ENCODE measurements at regions not wholly inside any gene's neighbourhood (a gene's known extent, or its start where the extent isn't known, plus 50 kb on each side); places are given as distances from the start of the nearest gene placed in this dataset.

DNA sequence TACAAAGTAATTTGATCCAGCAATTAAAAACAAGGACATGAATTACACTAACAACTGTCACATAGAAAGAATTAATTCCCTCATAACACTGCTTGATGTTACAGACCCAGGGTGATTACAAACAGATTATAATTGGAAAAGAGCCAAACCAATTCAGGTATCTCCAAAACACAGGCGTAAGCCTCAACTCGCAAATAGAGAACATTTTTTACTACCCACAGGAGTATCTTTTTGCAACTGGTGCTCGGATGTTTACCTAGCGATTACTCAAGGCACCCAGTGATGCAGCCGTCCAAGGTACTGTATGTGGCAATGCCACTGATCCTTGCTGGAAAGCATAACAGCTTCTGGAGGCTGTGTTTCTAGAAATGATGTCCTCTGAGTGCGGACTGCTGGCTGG lies 386.1 kb upstream of the KIF2A start:
- DNase-seq: no peak

DNA sequence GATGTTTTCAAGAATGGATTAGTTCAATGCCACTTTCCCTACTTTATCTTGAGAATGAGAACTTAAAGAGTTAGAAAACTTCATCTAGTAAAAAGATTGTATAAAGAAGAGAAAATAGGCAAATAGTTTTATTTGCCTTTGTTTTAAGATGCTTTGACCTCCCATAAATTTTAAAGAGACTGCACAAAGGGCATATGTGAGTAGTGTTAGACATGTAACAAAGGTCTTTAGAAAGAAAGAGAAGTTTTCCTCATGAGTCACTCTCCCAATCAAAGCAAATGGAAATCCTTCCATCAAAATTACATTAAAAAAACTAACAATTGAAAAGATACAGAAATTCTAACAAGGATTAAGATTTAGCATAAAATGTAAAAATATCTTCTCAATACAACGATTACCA lies 381.8 kb upstream of the KIF2A start:
- no peak for DNase-seq

DNA sequence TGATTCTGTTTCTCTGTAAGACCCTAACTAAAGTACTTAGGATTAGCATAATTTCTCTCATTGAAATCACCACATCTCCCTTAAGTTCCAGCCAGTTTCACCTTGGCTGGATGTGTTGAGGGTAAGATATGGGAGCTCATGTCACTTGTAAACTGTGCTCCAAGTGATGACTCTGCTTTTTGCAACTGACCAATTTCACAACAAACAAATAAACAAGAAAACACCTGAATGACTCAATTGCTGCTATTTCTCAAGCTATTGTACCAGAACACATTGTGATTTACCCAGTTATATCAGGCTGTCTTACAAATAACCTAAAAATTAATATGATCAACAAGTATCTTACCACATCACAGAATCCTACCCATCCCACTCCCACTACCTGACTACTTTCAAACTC lies 379.1 kb upstream of the KIF2A start:
- DNase-seq: no peak

DNA sequence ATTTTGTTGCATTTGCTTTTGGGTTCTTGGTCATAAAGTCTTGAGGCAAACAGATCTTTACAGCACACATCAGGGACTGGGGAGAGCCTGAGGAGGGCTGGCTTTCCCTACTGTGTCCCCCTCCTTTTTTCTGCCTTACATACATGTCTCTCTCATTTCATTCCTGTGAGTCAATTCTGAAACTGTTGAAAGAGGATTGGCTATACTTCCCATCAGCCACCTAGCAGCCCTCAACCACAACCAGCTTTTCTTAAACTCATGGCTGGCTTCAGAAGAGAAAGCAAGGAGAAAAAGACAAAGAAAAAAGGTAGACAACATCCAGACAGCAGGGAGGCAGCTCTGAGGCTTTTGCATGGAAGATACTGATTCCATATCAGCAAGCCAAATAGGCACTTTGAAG lies 374.8 kb upstream of the KIF2A start:
- DNase-seq: no peak

DNA sequence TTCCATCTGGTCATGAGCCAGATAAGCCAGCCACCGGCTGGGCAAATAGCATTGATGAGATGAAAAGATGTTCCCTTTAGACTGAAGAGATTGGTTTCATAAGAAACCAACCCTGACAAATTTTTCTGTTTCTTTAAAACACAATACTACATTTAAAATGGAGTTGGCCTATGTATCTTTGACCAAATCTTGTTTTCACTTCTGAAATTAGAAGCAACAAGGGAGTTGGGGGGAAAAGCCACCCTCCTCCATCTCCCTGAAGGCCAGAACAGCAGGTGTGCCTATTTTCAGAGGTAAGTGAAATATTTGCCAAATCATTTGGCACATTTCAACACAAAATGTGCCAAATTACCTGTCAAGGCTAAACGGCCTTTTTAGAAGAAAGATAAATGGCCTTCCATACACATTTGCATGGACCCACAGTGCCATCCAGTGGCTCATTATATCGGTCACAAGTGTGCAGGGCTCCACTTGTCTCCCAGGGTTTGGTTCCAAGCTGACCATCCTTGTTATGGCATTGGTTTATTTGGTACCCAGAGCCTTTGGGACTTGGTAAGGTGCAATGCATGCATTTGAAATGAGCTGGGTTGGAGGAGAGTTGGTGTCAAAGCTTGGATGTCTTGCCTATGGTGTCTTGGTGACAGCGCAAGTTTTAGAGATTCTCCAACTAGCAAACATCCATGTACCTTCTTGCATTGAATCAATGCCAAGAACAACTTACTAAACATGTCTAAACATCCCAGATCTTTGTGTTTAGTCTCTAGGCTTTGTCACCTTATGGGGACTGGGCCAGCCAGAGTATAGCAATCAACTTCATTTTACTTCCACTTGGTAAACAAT lies 372.0 kb upstream of the KIF2A start:
- DNase-seq: no peak

DNA sequence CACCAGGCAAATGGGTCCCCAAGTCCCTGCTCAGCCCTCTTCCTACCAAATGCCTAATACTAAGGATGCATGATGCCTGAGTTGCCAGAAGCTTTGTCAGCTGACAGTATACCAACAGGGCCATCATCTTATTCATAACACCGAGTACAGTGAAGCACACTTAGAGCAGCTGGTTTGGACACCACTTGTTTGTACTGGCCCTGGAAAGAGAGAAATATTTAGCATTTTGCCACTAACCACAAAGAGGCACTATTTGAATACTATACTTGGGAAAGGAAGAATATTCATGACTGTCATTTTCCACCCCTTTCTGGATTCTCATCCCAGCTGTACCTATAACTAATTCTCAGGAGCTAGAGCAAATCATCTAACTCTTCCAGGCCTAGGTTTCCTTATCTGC lies 364.4 kb upstream of the KIF2A start:
- DNase-seq: no peak

DNA sequence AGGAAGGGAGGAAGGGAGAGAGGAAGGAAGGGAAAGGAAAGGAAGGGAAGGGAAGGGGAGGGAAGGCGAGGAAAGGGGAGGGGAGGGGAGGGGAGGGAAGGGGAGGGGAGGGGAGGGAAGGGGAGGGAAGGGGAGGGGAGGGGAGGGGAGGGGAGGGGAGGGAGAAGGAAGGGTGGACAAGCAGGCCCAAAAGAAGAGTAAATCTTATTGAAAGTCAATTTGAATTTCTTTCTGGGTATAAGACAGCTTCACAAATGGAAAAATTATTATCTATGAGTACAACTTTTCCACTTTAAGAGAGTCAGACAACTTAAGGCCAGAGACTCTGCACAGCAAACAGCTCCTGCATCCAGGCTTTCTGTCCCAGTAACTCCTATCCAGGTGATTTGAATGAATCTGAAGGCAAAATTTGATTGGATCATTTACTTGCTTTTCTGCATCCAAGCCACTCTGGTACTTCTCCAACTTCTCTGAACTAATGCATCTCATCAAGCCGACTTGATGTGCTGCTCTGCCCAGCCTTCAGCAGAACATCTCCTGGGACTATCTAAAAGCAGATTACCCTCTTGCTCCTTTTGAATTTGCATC lies 363.4 kb upstream of the KIF2A start:
- DNase-seq: no peak

DNA sequence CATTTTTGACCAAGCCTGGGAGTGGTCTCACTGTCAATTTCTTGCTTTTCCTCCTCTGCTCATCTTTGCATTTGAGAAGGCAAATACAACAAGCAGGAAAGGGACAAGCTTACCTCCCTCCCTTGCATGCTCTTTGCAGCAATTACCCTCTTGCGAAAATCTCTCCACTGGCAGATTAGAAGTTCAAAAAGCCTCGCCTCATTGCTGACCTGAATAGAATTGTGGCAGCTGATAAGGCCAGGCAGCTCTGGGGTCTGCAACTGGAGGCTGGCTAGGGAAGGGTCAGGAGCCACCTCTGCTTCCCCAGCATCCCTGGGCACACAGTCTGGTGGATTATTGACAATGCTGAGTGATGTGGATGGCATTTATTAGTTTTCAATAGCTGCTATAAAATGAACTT lies 362.3 kb upstream of the KIF2A start:
- DNase-seq: no peak

DNA sequence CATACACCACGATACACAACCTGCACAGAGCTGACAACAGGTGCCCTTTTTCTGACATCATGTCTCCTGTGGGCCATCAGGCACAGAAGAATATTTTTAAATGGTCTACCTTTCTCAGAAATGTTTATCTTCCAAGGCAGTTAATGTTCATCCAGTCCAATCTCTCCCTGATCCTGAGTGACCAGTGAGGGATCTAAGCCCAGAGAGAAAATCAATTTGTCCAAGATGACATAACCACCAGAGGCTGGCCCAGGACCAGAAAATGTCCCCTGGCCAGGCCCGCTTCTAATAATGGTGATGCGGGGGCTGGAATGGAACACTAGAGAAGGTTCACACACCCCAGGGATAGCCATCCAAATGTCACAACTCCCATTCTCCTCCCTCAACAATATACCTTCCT lies 357.9 kb upstream of the KIF2A start:
- DNase-seq: no peak

DNA sequence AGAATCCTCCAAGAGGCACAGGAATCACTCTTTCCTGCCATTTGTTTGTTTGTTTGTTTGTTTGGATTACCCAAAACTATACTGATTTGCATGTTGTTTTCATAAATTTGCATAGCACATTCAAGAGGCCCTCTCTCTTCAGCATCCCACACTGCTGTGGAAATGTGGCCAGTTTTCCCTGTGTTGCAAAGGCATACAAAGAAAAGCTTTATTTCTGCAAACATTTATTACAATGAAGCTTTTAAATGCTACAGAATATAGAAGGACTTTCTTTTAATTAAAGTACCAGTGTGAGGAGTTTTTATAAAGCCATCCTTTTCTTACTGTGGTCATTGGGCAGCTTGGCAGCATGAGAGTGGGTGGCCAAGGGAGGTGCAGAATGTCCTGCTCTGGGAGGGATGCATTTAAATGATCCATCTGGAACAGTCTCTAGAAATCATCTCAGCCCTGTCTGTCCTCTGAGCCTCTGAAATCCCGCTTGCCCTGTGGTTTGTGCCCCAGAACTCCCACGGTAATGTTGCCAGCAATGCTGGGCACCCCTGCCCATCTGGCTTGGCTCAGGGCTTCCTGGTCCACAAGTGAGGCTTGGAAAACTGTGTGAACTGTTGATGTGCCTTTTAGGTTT lies 356.8 kb upstream of the KIF2A start:
- DNase-seq: no peak

DNA sequence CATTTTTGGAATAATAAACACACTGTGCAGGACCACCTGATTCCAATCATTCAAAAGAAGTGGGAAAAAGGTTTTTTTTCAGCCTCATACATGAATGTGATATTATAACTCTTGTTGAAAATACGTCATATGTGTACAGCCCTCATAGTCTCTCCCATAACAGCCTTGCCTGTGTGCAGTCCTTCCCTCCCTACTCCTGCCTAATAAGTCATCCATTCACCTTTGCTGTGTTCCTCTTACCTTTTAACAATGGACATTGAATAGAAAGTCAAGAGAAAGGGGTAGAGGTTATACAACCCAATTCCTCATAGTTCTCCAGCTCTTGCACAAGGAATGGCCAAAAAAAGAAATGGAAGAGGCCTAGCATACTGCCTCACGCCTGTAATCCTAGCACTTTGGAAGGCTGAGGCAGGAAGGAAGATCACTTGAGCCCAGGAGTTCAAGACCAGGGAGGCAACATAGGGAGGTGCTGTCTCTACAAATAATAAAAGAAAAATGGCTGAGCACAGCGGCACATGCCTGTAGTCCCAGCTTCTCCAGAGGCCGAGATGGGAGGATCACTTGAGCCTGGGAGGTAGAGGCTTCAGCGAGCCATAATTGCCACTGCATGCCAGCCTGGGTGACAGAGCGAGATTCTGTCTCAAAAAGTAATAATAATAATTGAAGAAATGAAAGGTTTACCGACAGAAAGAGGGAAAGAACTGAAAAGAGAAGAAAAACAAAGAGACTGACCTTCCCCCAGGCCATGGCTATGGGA lies 356.1 kb upstream of the KIF2A start:
- no peak for DNase-seq

DNA sequence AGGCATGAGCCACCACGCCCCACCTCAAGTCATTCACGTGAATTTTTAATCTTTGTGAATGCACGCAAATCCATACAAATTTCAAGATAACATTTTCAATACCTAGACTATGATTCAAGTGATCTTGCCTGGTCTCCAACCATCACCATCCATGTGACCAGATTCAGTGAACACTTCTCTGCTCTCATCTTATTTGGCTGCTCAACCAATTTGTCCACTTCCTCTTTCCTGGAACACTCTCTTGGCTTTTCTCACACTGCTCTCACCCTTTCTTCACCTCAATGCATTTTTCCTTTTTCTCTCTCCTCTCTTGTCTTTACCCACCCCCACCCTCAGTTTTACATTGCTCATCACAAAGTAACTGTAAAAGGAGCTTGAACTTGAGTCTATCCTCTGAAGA lies 354.7 kb upstream of the KIF2A start:
- DNase-seq: no peak

DNA sequence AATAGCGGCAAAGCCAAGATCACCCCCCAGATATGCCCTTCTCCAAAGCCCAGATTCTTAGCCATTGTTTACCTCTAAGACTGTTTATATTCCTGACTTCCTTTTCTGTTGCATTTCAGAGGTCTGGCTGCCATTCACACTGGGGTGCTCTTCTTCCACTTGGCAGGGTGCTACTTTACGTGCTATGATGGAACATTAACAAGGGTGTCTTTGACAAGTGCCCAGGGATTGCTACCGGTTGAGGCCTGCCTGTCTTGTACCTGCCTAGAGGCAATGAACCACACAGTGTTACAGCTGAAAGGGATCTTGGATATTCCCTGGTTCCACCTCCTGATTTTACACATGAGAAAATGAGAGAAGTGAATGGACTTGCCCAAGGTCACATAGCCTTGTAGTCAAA lies 352.1 kb upstream of the KIF2A start:
- DNase-seq: no peak

DNA sequence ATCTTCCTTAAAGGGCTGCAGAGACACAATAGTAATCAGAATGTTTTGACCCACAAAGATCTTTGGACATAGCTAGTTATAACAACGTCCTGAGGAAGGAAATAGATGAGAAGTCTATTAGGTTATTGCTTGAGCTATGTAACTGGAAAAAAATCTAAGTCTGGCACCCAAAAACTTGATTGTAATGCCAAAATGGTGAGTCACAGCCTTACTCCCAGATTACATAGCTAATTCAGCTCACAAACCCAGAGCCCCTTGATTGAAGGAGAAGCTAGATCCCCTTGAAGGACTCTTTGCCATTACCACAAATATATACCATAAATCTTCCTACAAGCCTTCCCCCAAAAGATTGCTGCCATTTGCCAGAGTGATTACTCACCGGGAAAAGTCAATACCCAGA lies 341.8 kb upstream of the KIF2A start:
- no peak for DNase-seq

DNA sequence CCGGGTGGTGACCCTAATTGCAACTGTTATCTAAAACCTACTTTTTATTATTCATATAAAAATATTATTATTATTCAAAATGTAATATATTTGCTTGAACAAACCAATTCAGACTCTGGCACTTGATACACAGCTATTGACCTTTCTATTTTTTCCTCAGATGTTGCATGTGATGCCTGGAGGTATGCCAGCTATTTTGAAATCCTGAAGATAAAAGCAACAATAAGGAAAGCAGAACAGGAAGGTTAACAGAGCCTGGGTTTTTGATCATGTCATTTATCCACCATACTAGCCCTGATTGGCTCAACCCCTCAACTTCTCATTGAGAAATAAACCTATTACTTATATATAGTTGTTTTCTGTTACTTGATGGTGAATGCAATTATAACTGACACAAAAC lies 340.9 kb upstream of the KIF2A start:
- no peak for DNase-seq

DNA sequence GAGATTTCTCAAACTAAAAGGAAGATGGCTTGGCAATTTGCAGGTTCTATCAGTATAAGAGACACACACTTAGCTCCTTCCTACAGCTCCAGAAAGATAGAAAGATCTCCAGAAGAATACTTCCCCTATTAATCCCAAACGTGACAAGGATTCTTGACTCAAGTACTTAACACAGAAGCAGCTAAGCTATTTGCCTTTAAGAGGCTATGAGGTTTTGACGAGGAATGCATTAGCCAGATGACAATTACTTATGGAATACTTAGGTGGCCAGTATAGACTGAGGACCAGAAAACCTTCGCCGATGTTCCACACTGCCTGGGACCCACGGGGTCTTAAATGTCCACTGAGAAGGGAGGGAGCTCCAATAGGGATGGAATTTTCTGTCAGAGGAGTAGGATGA lies 340.5 kb upstream of the KIF2A start:
- DNase-seq: no peak

DNA sequence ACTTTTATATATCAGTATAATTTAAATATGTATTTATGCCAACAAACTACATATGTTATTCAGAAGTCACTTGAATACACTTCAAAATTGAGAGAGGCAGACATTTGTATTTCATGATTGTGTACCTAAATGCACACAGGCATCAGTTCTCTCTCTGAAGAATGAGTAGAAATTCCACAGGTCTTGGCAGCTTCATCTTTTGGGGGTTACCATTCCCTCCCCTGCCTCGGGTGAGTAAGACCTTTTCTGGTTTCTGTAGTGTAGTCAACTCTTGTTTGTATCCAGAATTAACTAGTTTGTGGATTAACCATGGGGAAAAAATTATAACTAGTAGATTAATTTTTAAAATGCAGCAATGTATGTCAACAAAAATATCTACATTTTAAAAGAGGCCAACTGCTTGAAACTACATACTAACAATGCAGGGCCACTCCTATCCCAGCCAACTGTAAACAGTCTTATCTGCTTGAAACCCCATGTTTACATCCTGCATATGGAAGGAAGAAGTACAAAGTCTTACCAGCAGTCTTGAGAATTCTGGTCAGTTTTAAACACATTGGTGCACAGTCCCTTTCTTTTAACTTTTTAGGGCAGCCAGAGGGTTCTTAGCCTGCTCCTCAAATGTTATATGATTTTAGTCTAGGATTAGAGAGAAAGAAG lies 339.6 kb upstream of the KIF2A start:
- DNase-seq: no peak

DNA sequence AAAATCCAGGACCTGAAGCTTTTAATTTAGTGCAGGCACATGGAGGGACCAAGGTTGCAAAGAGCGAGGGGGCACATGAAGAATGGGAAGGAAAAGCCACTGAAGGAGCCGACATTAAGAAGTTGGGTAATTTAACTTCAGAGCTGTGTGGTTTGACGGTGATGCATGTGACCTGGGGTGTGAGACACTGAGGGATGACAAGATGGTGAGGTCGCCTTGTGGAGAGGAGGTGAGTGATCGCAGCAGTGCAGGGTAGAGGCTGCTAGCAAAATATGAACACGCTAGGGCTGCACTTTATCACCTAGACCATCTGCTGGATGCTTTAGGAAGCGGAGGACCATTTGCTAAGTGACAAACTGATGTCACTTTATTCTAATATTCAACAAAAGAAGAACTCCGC lies 339.0 kb upstream of the KIF2A start:
- no peak for DNase-seq

DNA sequence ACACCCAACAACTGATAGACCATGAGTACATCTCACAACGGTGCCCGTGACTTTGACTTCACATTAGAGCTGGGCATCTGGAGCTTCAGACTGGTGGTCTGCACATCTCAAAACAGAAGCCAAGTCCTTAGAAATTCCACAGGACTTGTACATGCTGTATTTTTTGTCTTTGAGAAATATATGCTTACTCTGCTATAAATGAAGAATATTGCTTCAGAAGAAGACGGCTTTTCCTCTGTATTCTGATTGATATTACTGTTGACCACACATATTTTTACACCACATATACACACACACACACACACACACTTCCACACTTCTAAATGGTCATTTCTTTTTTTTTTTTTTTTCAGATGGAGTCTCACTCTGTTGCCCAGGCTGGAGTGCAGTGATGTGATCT lies 338.3 kb upstream of the KIF2A start:
- no peak for DNase-seq

DNA sequence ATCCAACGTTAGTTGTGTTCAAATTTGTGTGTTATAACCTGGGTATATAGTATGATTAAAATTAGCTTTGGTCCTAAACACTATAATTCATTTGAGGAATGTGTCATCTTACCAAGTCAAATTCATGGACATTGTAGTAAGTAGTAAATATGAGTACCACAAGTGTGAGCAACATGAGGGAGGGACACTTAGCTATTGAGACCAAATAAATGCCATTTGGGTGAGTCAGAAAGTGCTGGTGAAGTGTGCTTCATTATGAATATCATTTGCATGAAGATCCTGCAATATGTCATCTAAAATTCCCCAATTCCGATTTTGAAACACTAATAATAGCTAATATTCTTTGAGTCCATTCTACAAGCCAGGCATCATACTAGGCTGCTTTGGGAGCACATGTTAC lies 336.7 kb upstream of the KIF2A start:
- no peak for DNase-seq

DNA sequence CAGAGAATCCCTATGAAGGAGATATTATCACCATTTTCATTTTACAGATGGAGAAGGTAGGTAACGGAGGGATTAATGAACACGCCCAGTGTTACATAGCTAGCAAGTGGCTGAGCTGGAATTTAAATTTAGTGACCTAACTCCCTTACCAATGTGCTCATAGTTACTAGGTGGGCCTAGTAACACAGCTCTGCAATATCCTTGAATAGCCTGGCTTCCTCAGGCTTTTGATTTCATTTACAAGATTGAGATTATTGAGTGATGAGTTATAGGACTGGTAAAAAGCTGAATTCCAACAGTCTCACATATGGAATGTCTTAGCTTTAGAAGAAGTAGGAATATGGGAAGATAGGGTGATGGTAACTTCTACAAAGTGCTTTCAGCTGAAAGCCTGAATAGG lies 336.3 kb upstream of the KIF2A start:
- DNase-seq: no peak

DNA sequence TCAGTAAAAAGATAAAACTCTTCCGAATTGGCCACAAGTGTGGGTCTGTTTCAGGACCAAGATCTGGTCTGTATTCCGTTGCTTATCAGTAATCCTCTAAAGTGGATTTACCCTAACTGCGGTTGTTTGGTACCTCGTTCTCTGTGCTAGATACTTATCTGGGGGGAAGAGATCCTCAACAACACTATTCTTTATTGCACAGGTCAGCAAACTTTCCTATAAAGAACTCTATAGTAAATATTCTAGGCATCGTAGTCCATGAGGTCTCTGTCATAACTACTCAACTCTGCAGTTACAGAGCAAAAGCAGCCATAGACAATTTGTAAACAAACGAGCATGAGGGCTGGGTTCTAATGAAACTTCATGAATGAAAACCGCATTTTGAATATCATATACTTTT lies 335.8 kb upstream of the KIF2A start:
- no peak for DNase-seq

DNA sequence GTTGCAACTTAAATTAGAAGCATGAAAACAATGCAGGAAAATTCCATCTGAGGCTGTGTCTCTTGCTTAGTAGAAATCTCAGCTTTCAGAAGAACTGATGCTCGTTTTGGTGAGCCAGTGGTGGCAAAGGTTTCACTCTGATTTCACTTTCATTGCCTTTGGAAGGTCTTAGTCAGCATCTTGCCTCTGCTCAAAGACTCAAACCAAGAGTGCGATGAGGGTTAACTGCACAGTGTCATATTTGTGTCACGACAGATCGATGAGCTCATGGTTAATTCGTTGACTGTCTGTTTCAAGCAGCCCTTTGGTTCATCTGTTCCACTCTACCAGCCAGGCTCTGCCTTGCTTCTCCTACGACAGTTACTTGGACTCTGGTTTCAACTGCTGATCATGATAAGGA lies 331.3 kb upstream of the KIF2A start:
- no peak for DNase-seq
